Thoracic aorta (tissue), 2 donors: ENCODE measurements at regions not wholly inside any gene's neighbourhood (a gene's known extent, or its start where the extent isn't known, plus 50 kb on each side); places are given as distances from the start of the nearest gene placed in this dataset.

Experiments used
- ATAC-seq: fragments of 150-250 bp; one replicate; pipeline ENCODE4 v1.8.0; 2017; ENCODE audit warnings: low read depth; ENCODE audit not compliant: insufficient number of reproducible peaks, low FRiP score
- DNase-seq: peaks from one replicate; pipeline ENCODE4 v3.0.0-alpha.2; 2020; ENCODE audit warnings: low spot score
- H3K27ac ChIP-seq, 2 donors: fragments of 200-600 bp; sonication (generic); 1 replicate in 1 of 2; 2 replicates in 1 of 2; pipeline ENCODE4 v1.5.1; 2016; ENCODE audit warnings: mild to moderate bottlenecking in 2 of 2, moderate library complexity in 2 of 2
- H3K27me3 ChIP-seq: fragments of 200-600 bp; sonication (generic); replicated peaks from 2 replicates; pipeline ENCODE4 v1.6.0; 2016; ENCODE audit warnings: mild to moderate bottlenecking; ENCODE audit not compliant: insufficient read depth
- H3K36me3 ChIP-seq: fragments of 200-600 bp; sonication (generic); one replicate; pipeline ENCODE4 v1.5.1; 2016
- H3K4me1 ChIP-seq, 2 donors: fragments of 200-600 bp; sonication (generic); 1 replicate in 1 of 2; 2 replicates in 1 of 2; pipeline versions ENCODE4 v1.5.1 to v1.6.0; 2016; ENCODE audit warnings: low read depth in 2 of 2, mild to moderate bottlenecking in 1 of 2; ENCODE audit not compliant: control insufficient read depth in 1 of 2
- H3K4me3 ChIP-seq: fragments of 200-600 bp; sonication (generic); 2 replicates; pipeline ENCODE4 v1.5.1; 2016; ENCODE audit warnings: mild to moderate bottlenecking
- H3K9me3 ChIP-seq: fragments of 200-600 bp; sonication (generic); 2 replicates; pipeline ENCODE4 v1.5.1; 2016
- TF ChIP-seq, protein P1 (sequence below): fragments of 200-600 bp; sonication (generic); IDR thresholded peaks from one replicate; pipeline ENCODE4 v1.5.1; 2019; ENCODE audit warnings: antibody characterized with exemption

- Histone ChIP-seq H3K36me3 (no peaks in the 10 kb centered on the region), H3K9me3 (no peaks in the 10 kb centered on the region), H3K4me1 (no peaks in the 10 kb centered on the region), H3K27me3 (no peaks in the 10 kb centered on the region), H3K4me3 (no peak overlapping the region), H3K27ac (no peak overlapping the region)
- no peak for ATAC-seq
- no peak for DNase-seq
- TF ChIP-seq, protein P1, sequence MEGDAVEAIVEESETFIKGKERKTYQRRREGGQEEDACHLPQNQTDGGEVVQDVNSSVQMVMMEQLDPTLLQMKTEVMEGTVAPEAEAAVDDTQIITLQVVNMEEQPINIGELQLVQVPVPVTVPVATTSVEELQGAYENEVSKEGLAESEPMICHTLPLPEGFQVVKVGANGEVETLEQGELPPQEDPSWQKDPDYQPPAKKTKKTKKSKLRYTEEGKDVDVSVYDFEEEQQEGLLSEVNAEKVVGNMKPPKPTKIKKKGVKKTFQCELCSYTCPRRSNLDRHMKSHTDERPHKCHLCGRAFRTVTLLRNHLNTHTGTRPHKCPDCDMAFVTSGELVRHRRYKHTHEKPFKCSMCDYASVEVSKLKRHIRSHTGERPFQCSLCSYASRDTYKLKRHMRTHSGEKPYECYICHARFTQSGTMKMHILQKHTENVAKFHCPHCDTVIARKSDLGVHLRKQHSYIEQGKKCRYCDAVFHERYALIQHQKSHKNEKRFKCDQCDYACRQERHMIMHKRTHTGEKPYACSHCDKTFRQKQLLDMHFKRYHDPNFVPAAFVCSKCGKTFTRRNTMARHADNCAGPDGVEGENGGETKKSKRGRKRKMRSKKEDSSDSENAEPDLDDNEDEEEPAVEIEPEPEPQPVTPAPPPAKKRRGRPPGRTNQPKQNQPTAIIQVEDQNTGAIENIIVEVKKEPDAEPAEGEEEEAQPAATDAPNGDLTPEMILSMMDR, result no peak
Measured at GRCh38 chr3:10723991-10724390, 92.0 kb upstream of the SLC6A11 start.

GRCh38 chr3:10725067-10725466 is 91.0 kb upstream of the SLC6A11 start:
- no peak overlapping the region for H3K4me3 ChIP-seq
- no peaks in the 10 kb centered on the region for H3K36me3 ChIP-seq
- DNase-seq (no peak), ATAC-seq (no peak)
- no peaks in the 10 kb centered on the region for H3K27me3 ChIP-seq
- TF ChIP-seq, protein P1, result no peak
- no peaks in the 10 kb centered on the region for H3K9me3 ChIP-seq
- H3K27ac ChIP-seq, result no peak overlapping the region
- no peaks in the 10 kb centered on the region for H3K4me1 ChIP-seq

- no peaks in the 10 kb centered on the region for H3K4me1 ChIP-seq
- ATAC-seq (no peak), DNase-seq (no peak)
- H3K9me3 ChIP-seq, result no peaks in the 10 kb centered on the region
- TF ChIP-seq, protein P1, result no peak
- no peaks in the 10 kb centered on the region for H3K36me3 ChIP-seq
- no peak overlapping the region for H3K27ac ChIP-seq
- no peak overlapping the region for H3K4me3 ChIP-seq
- H3K27me3 ChIP-seq, result no peaks in the 10 kb centered on the region
Measured at GRCh38 chr3:10725846-10726245, 90.2 kb upstream of the SLC6A11 start.

DNA sequence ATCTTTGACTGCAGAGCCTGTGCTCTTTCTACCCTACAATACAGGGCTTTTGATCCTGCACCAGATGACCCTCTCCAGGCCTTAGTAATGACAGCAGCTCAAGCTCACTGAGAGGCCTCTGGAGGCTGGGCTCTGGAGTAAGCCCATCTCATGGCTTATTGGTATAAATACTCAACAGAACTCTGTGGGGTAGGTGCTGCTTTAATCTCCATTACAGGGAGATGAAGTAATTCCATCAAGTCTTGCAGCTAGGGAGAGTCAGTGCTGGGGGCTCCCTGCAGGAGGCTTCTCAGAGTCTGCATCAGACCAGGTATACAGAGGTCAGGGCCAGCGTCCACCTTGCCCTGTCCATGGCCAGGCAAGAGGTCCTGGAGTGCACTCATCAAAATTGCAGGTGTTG is 89.2 kb upstream of the SLC6A11 start:
- DNase-seq, result no peak
- Histone ChIP-seq H3K9me3 (no peaks in the 10 kb centered on the region), H3K36me3 (no peaks in the 10 kb centered on the region), H3K4me3 (no peak overlapping the region), H3K4me1 (no peaks in the 10 kb centered on the region), H3K27ac (no peak overlapping the region), H3K27me3 (no peaks in the 10 kb centered on the region)
- ATAC-seq, result no peak
- TF ChIP-seq, protein P1, result no peak

DNA sequence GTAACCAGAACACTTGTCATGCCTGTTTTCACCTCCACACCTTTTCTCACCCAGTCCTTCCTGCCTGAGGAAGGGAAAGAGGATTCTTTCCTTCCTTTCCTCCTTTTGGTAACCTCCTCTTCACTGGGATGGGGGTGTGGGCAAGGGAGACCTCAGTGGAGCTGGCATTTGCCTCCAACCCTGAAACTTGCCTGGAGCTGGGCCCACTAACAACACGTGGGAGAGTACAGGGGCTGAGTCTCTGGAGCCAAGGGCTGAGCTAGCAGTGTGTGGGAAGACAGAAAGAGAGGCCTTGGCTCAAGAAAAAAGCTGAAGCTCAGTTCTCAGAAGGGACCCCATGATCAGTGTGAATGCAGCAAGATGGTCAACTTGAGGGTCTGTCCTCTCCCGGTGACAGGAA is 86.6 kb upstream of the SLC6A11 start:
- H3K4me1 ChIP-seq, result no peaks in the 10 kb centered on the region
- DNase-seq, result no peak
- no peak overlapping the region for H3K27ac ChIP-seq
- no peaks in the 10 kb centered on the region for H3K36me3 ChIP-seq
- H3K9me3 ChIP-seq, result peaks cover 17% of the 10 kb centered on the region
- no peaks in the 10 kb centered on the region for H3K27me3 ChIP-seq
- TF ChIP-seq, protein P1, result no peak
- no peak for ATAC-seq
- H3K4me3 ChIP-seq, result no peak overlapping the region
